Right cardiac atrium (tissue), 5 donors: ENCODE measurements at regions not wholly inside any gene's neighbourhood (a gene's known extent, or its start where the extent isn't known, plus 50 kb on each side); places are given as distances from the start of the nearest gene placed in this dataset.

Experiments
- ATAC-seq, 2 donors: fragments of 200-7000 bp; cut with Tn5 transposase; one replicate each; pipeline versions ENCODE4 v1.8.0 to v1.9.1; 2020; ENCODE audit warnings: moderate library complexity in 2 of 2, mild to moderate bottlenecking in 1 of 2
- DNase-seq, 3 donors: peaks; one replicate each; pipeline ENCODE4 v3.0.0-alpha.2; 2020
- H3K27ac ChIP-seq: one replicate; pipeline ENCODE4 v1.5.1; 2013; ENCODE audit warnings: mild to moderate bottlenecking, low read length, control low read depth, moderate library complexity
- H3K27me3 ChIP-seq: one replicate; pipeline ENCODE4 v1.6.1; 2013; ENCODE audit not compliant: control insufficient read depth, insufficient read depth
- H3K4me1 ChIP-seq: one replicate; pipeline ENCODE4 v1.6.1; 2013; ENCODE audit warnings: low read length; ENCODE audit not compliant: control insufficient read depth, insufficient read depth
- H3K4me3 ChIP-seq: one replicate; pipeline ENCODE4 v1.5.1; 2013; ENCODE audit warnings: low read length, control low read depth
- H3K9me3 ChIP-seq: one replicate; pipeline ENCODE4 v1.6.1; 2013; ENCODE audit warnings: low read length; ENCODE audit not compliant: control insufficient read depth
- WGBS: extraction: QIAGEN DNeasy Blood & Tissue Kit; methylation state at CpG from one replicate; pipeline ENCODE4 v1.1.7; 2013; 5-methylcytosine and 5-hydroxymethylcytosine counted together
- intact Hi-C, 4 donors: fragments of 100-400 bp; cut with DNase I; formaldehyde crosslinking; loops; one replicate each; pipeline versions ENCODE4 v1.11.0 to v1.14.0; 2022 to 2023
- donor health status: healthy with polysubstance abuse.
- donor health status: DM: no; HTN: yes; CAD: no.
- donor health status: DM: no; HTN: no; CAD: no.
- donor health status: DM: no; HTN: yes; CAD: no; lungs with severe emphysema.
- donor health status: DM: yes; HTN: yes; CAD: no.

- DNase-seq = no peak
- WGBS = 96% methylated on average over 4 of the region's 4 CpGs
- Histone ChIP-seq H3K27ac (no peak overlapping the region), H3K4me1 (no peaks in the 10 kb centered on the region), H3K27me3 (no peaks in the 10 kb centered on the region), H3K4me3 (no peak overlapping the region), H3K9me3 (no peaks in the 10 kb centered on the region)
- intact Hi-C loops = loop anchor here in 1 of 4 donors (10.0 kb wide), 1 partner anchor 65 kb away; no protein-coding TSS in a partner anchor
- no peak for ATAC-seq
These were observed 270.6 kb upstream of the TANK start for GRCh38 chr2:160889439-160890170.

- no peak overlapping the region for H3K4me3 ChIP-seq
- no peak for DNase-seq
- H3K4me1 ChIP-seq = no peaks in the 10 kb centered on the region
- no peaks in the 10 kb centered on the region for H3K27me3 ChIP-seq
- intact Hi-C loops = no loop called here
- peak in 1 of 2 donors; percentile 59 for ATAC-seq
- H3K9me3 ChIP-seq = no peaks in the 10 kb centered on the region
- 63% methylated on average over 3 of the region's 3 CpGs for WGBS
- H3K27ac ChIP-seq = no peak overlapping the region
These were observed 269.4 kb upstream of the TANK start for GRCh38 chr2:160890667-160891352.

- 92% methylated on average over 6 of the region's 6 CpGs for WGBS
- no peaks in the 10 kb centered on the region for H3K4me1 ChIP-seq
- DNase-seq (no peak), ATAC-seq (no peak)
- no peaks in the 10 kb centered on the region for H3K27me3 ChIP-seq
- intact Hi-C loops = no loop called here
- H3K27ac ChIP-seq = no peak overlapping the region
- H3K4me3 ChIP-seq = no peak overlapping the region
- no peaks in the 10 kb centered on the region for H3K9me3 ChIP-seq
These were observed 268.9 kb upstream of the TANK start for GRCh38 chr2:160891353-160891740.

GRCh38 chr2:160892204-160892603 is 268.0 kb upstream of the TANK start:
- Histone ChIP-seq H3K4me3 (no peak overlapping the region), H3K27me3 (no peaks in the 10 kb centered on the region), H3K9me3 (no peaks in the 10 kb centered on the region), H3K27ac (no peak overlapping the region), H3K4me1 (no peaks in the 10 kb centered on the region)
- no peak for DNase-seq
- WGBS = 80% methylated on average over 7 of the region's 7 CpGs
- ATAC-seq = no peak
- intact Hi-C loops = no loop called here

- H3K27me3 ChIP-seq = no peaks in the 10 kb centered on the region
- WGBS = 64% methylated on average over 8 of the region's 8 CpGs
- H3K4me1 ChIP-seq = peaks cover 2% of the 10 kb centered on the region
- H3K4me3 ChIP-seq = no peak overlapping the region
- intact Hi-C loops = no loop called here
- H3K9me3 ChIP-seq = no peaks in the 10 kb centered on the region
- H3K27ac ChIP-seq = no peak overlapping the region
- ATAC-seq (peak; percentile 42 to 66), DNase-seq (peak; percentile 20 to 84 (median 77))
These were observed 266.6 kb upstream of the TANK start for GRCh38 chr2:160893581-160893980.

GRCh38 chr2:160898581-160899307 is 261.5 kb upstream of the TANK start:
- no peak overlapping the region for H3K27ac ChIP-seq
- DNase-seq (no peak), ATAC-seq (peak in 1 of 2 donors; percentile 51)
- no peaks in the 10 kb centered on the region for H3K9me3 ChIP-seq
- intact Hi-C loops = no loop called here
- WGBS = 38% methylated on average over 6 of the region's 6 CpGs
- no peaks in the 10 kb centered on the region for H3K27me3 ChIP-seq
- no peak overlapping the region for H3K4me3 ChIP-seq
- H3K4me1 ChIP-seq = peaks cover 4% of the 10 kb centered on the region

- peak overlapping the region; percentile 10 for H3K4me3 ChIP-seq
- DNase-seq = peak in 1 of 3 donors; percentile 51
- no peaks in the 10 kb centered on the region for H3K9me3 ChIP-seq
- H3K27ac ChIP-seq = no peak overlapping the region
- 46% methylated on average over 4 of the region's 4 CpGs for WGBS
- intact Hi-C loops = no loop called here
- no peaks in the 10 kb centered on the region for H3K27me3 ChIP-seq
- peaks cover 4% of the 10 kb centered on the region for H3K4me1 ChIP-seq
- ATAC-seq = peak; percentile 34 to 71
These were observed 258.6 kb upstream of the TANK start for GRCh38 chr2:160901613-160902012.

- H3K4me1 ChIP-seq = peaks cover 1% of the 10 kb centered on the region
- 64% methylated on average over 2 of the region's 2 CpGs for WGBS
- H3K27me3 ChIP-seq = no peaks in the 10 kb centered on the region
- intact Hi-C loops = no loop called here
- ATAC-seq = no peak
- H3K4me3 ChIP-seq = no peak overlapping the region
- no peak overlapping the region for H3K27ac ChIP-seq
- no peaks in the 10 kb centered on the region for H3K9me3 ChIP-seq
- no peak for DNase-seq
These were observed 254.4 kb upstream of the TANK start for GRCh38 chr2:160905862-160906261.

- no peak for ATAC-seq
- WGBS = 78% methylated on average over 1 of the region's 1 CpG
These were observed 253.3 kb upstream of the TANK start for GRCh38 chr2:160906878-160907277.

GRCh38 chr2:160907738-160908137 is 252.5 kb upstream of the TANK start:
- H3K27me3 ChIP-seq = no peaks in the 10 kb centered on the region
- intact Hi-C loops = no loop called here
- no peak overlapping the region for H3K4me3 ChIP-seq

More at GRCh38 chr2:160906878-160907277, 253.3 kb upstream of the TANK start:
- Histone ChIP-seq H3K27me3 (no peaks in the 10 kb centered on the region), H3K9me3 (no peaks in the 10 kb centered on the region), H3K4me3 (no peak overlapping the region), H3K27ac (no peak overlapping the region), H3K4me1 (no peaks in the 10 kb centered on the region)
- intact Hi-C loops = no loop called here
- DNase-seq = no peak

GRCh38 chr2:160908157-160908556 is 252.1 kb upstream of the TANK start:
- 36% methylated on average over 1 of the region's 1 CpG for WGBS
- H3K9me3 ChIP-seq = no peaks in the 10 kb centered on the region
- ATAC-seq (no peak), DNase-seq (no peak)
- no peak overlapping the region for H3K4me3 ChIP-seq
- no peaks in the 10 kb centered on the region for H3K4me1 ChIP-seq
- no peak overlapping the region for H3K27ac ChIP-seq
- intact Hi-C loops = no loop called here
- no peaks in the 10 kb centered on the region for H3K27me3 ChIP-seq

More at GRCh38 chr2:160907738-160908137, 252.5 kb upstream of the TANK start:
- 81% methylated on average over 1 of the region's 1 CpG for WGBS
- no peak for DNase-seq
- no peak for ATAC-seq
- no peaks in the 10 kb centered on the region for H3K4me1 ChIP-seq
- no peak overlapping the region for H3K27ac ChIP-seq
- H3K9me3 ChIP-seq = no peaks in the 10 kb centered on the region
